SK-N-SH (cell line): ENCODE measurements at regions not wholly inside any gene's neighbourhood (a gene's known extent, or its start where the extent isn't known, plus 50 kb on each side); places are given as distances from the start of the nearest gene placed in this dataset.

Experiments
- CTCF ChIP-seq: fragments of 200-600 bp; sonication (generic); IDR thresholded peaks from 2 replicates; pipeline ENCODE4 v1.6.1; 2017; ENCODE audit warnings: antibody characterized with exemption, mild to moderate bottlenecking, moderate library complexity
- POLR2AphosphoS5 ChIP-seq: IDR thresholded peaks from 2 replicates; pipeline ENCODE4 v1.6.1; 2012; ENCODE audit warnings: low read depth, low read length
- REST ChIP-seq: IDR thresholded peaks from 2 replicates; pipeline ENCODE4 v1.6.1; 2012; ENCODE audit warnings: mild to moderate bottlenecking, low read depth, low read length, moderate library complexity
- SMC3 ChIP-seq: IDR thresholded peaks from 2 replicates; pipeline ENCODE4 v1.6.1; 2012; ENCODE audit warnings: low read depth, low read length, improper control_type of control experiment

GRCh38 chr1:183730107-183730724 is 74.7 kb upstream of the RGL1 start:
- TF ChIP-seq CTCF (no peak), SMC3 (no peak), POLR2AphosphoS5 (no peak), REST (no peak)
